ENCODE measurements at regions not wholly inside any gene's neighbourhood (a gene's known extent, or its start where the extent isn't known, plus 50 kb on each side); places are given as distances from the start of the nearest gene placed in this dataset.
A peak's percentile ranks its signal among the peaks of the same experiment; 100 is the strongest.

- H3K4me3 ChIP-seq (ENCODE audit: low read length): no peak overlapping the region
- no peak for DNase-seq (ENCODE audit: low read depth)
- TF ChIP-seq, protein P1, sequence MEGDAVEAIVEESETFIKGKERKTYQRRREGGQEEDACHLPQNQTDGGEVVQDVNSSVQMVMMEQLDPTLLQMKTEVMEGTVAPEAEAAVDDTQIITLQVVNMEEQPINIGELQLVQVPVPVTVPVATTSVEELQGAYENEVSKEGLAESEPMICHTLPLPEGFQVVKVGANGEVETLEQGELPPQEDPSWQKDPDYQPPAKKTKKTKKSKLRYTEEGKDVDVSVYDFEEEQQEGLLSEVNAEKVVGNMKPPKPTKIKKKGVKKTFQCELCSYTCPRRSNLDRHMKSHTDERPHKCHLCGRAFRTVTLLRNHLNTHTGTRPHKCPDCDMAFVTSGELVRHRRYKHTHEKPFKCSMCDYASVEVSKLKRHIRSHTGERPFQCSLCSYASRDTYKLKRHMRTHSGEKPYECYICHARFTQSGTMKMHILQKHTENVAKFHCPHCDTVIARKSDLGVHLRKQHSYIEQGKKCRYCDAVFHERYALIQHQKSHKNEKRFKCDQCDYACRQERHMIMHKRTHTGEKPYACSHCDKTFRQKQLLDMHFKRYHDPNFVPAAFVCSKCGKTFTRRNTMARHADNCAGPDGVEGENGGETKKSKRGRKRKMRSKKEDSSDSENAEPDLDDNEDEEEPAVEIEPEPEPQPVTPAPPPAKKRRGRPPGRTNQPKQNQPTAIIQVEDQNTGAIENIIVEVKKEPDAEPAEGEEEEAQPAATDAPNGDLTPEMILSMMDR (conservative IDR thresholded peaks at IDR 0.05; ENCODE audit: low read length): no peak
These were observed 104.1 kb upstream of the SPRY4 start for GRCh38 chr5:142428773-142429473.

DNA sequence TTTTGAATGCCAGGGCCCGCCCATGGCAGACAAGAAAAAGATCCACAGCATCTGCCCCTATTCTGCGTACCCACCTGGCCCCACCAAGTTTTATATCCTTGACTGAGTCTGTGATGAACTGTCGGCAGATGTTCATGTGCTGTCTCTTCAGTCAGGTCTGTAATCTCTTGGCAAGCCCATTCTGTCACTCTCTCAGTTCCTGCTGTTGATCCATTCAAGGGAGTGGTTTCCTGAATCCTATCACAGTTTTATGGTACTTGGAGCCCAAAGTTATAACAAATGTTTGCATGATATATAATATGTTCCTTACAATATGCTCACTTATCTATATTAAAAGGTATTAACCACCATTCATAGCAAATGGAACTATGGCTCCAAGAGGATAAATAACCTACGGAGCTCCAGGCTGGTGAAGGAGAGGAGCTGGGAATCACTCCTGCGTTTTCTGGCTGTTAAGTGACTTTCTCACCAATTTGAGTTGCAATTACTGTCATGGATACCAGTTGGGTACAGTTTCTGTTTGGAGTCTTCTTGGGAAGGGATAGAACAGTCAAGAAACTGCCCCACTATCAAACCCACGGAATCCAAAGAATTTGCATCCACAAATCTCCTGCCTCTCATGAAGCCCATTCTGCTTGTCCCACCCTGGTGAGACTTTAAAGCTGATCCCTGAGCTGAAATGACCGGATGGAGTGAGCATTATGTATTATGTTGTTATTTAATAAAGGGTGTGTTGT is 103.4 kb upstream of the SPRY4 start:
- DNase-seq (ENCODE audit: low read depth): no peak
- TF ChIP-seq, protein P1 (conservative IDR thresholded peaks at IDR 0.05; ENCODE audit: low read length): no peak
- H3K4me3 ChIP-seq (ENCODE audit: low read length): no peak overlapping the region

DNA sequence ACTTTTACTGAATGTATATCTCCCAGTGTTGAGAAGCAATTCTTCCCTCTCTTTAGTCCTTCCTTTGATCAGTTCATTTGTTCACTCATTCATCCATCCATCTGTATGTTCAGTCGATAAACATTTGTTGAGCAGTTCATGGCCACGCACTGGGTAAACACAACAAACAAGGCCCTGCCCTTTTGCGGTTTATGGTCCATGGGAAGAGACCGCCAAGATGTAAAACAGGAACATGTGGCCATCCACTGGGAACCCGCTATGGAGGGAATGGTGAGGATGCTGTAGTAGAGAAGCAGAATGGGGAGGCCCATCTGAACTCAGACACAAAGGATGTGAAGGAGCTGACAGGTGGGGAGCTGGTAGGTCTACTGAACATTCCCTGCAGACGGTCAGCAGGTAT is 102.7 kb upstream of the SPRY4 start:
- H3K4me3 ChIP-seq (ENCODE audit: low read length): no peak overlapping the region
- DNase-seq (ENCODE audit: low read depth): no peak
- TF ChIP-seq, protein P1 (conservative IDR thresholded peaks at IDR 0.05; ENCODE audit: low read length): no peak

DNA sequence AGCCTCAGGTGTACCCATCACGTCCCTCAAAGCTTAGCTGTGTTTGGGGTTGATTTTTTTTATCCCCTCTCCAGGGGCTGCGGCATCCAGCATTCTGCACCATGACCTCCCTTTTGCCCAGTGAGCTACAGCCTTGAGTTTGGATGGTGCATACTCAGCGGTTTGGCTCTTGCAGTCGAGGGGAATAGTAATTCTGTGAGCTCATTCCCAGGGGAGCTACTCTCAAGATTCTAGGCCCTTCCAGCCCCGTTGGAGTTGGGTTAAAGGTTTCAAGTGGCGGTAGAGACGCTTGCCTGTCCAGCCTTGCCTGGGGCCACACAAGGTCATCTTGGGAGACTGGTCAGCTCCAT is 102.2 kb upstream of the SPRY4 start:
- TF ChIP-seq, protein P1 (conservative IDR thresholded peaks at IDR 0.05; ENCODE audit: low read length): no peak

DNA sequence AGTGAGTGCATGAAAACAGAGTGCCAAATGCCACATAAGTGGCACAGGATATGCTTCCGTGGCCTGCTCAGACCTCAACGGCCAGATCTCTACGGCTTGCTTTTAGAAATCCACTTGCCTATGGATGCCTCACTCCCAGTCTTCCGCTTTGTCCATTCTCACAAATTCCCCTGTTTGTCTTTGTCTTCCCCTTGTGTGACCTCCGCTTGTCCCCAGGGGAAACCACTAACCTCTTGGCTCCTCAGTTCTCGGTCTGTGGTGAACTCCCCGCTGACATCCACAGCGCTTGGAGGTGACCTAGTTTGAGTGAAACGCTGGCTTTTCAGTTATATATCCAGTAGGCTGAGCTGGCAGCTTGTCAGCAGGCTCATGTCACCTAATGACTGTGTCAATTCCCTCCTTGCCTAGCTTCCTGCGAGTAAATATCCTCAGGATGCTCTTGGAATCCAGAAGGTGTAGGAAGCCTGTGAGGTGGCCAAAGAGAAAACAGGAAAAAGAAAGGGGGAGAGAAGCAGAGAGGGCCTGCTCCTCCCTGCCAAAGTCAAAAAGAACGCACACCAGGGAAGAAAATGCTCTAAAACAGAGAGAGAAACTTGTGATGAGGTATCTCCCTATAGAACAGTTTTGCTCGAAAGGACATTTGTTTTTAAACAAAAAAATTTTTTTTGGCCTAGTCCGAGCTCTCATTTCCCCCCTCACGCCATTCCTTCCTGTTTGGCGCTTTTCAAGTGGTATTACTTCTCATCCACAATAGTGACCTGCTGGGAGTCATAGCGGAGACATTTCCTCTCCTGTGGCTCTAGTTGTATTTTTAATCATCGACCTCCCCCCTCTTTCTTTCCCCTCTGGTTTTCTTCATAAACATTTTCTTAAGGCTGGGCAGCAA is 101.6 kb upstream of the SPRY4 start:
- TF ChIP-seq, protein P1 (conservative IDR thresholded peaks at IDR 0.05; ENCODE audit: low read length): no peak
- DNase-seq (ENCODE audit: low read depth): peak; percentile 43
- H3K4me3 ChIP-seq (ENCODE audit: low read length): no peak overlapping the region

More for the DNA sequence above, 102.2 kb upstream of the SPRY4 start:
- no peak overlapping the region for H3K4me3 ChIP-seq (ENCODE audit: low read length)
- DNase-seq (ENCODE audit: low read depth): no peak

GRCh38 chr5:142425286-142426065 is 100.7 kb upstream of the SPRY4 start:
- TF ChIP-seq, protein P1 (conservative IDR thresholded peaks at IDR 0.05; ENCODE audit: low read length): no peak
- H3K4me3 ChIP-seq (ENCODE audit: low read length): no peak overlapping the region
- peak; percentile 87 for DNase-seq (ENCODE audit: low read depth)

Measured in AG10803 (cell line).